ENCODE measurements at regions not wholly inside any gene's neighbourhood (a gene's known extent, or its start where the extent isn't known, plus 50 kb on each side); places are given as distances from the start of the nearest gene placed in this dataset.
A peak's percentile ranks its signal among the peaks of the same experiment; 100 is the strongest.

DNA sequence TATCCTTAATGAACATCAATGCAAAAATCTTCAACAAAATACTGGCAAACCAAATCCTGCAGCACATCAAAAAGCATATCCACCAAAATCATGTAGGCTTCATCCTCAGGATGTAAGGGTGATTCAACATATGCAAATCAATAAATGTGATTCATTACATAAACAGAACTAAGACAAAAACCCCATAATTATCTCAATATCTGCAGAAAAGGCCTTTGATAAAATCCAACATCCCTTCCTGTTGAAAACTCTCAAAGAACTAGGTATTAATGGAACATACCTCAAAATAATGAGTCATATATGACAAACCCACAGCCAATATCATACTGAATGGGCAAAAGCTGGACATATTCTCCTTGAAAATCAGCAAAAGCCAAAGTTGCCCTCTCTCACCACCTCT lies 54.6 kb upstream of the DEPDC1 start:
- intact Hi-C loops (cut with DNase I), result no loop called here
- no peak for DNase-seq (ENCODE audit: missing footprints)
- ATAC-seq, result no peak

DNA sequence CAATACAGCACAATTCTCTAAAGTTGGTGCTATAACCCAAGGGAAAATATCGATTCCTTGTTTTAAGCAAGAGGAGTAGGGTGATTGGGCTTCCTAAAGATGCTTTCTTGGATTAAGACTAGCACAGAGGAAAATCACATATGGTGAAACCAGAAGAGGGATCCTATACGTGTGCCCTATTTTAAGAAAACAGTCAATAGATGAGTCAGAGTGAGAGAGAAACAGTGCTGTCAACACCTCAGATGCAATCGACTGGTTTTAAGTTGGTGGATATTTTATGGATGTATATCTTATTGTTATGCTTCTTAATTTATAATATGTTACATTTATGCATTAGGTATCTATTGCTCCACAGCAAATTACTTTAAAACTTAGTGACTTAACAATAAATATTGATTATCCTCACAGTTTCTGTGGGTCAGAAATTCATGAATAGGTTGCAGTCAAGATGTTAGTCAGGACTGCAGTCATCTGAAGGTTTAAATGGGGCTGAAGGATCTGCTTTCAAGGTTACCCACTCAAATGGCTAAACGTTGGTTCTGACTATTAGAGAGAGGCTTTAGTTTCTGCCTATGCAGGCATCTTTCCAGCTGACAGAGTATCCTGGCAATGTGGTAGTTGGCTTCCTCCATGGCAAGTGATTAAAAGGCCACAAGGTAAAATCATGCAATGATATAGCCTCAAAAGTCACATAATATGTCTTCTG lies 61.6 kb upstream of the DEPDC1 start:
- intact Hi-C loops (cut with DNase I), result no loop called here
- DNase-seq (ENCODE audit: missing footprints) (no peak), ATAC-seq (no peak)

DNA sequence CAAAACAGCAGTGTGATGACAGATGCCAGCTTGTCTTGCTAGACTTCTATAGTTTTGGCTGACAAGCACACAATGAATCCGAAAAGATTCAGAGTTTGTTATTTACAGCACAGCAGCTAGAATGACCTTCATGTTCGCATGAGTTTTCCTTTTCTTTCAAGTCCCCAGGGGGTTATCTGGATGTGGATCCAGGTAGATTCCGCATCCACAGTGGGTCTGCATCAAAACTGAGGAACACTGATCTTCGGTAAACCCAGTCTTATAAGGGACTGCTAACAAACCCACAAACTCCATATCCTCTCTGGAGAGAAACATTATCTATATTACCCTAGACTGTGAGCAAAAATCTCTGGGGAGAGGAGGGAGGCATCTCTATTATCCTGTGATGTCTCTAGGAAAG lies 69.0 kb upstream of the DEPDC1 start:
- ATAC-seq (no peak), DNase-seq (ENCODE audit: missing footprints) (no peak)
- intact Hi-C loops (cut with DNase I), result no loop called here

DNA sequence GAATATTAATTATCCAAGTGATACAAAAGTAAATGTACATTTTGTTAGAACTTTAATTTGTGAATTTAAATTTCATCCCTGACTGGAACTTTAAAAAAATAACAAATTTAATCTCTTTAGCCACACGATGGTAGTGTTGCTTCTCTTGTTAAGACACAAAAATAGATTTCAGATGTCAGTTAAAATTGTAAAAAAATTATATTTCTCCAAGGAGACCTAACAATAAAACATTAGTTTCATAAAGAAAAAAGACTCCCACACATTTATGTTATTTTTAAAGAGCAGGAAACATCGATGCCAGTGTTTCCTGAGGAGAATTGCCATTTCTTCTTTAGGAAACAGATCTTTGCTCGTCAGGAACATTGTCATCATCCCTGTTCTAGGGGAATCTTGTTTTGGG lies 74.0 kb upstream of the DEPDC1 start:
- DNase-seq (ENCODE audit: missing footprints) (no peak), ATAC-seq (no peak)
- intact Hi-C loops (cut with DNase I), result loop anchor here (5.0 kb wide), 1 partner anchor 1166 kb away; no protein-coding TSS in a partner anchor

DNA sequence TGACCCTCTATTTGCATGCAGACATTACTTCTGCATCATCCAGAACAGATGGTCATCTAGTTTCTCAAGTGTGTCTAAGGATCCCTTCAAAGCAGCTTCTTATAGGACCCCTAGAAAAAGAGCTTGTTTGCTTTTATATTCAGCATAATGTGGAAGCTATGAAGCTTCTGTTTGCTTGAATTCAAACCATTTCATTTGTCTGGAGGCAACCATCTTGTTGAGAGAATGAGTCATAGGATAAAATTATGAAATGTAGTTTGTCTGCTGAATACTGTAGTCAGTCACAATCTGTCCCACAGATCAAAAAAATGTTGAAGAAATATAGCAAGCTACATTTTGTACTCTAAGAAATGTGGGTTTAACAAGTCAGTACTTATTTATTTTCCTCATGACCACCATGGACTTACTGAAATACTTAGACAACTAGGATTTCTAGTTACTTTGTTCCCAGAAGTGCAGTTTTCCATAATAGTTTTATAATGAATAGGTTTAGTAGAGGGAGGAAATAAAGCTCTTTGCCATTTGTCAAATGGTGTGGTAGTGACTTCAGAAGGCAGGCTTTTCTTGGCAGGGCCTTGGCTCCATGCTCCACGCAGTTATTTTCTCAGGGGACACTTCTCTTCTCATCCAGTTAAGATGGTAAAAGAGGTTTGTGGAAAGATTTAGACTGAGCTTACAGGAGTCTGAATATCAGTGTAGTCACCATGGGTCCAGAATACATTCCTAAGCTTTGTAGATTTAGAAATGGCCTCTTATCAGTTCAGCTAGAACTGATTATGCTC lies 74.8 kb upstream of the DEPDC1 start:
- intact Hi-C loops (cut with DNase I), result loop anchor here (5.0 kb wide), 1 partner anchor 1166 kb away; no protein-coding TSS in a partner anchor
- ATAC-seq (no peak), DNase-seq (ENCODE audit: missing footprints) (no peak)

DNA sequence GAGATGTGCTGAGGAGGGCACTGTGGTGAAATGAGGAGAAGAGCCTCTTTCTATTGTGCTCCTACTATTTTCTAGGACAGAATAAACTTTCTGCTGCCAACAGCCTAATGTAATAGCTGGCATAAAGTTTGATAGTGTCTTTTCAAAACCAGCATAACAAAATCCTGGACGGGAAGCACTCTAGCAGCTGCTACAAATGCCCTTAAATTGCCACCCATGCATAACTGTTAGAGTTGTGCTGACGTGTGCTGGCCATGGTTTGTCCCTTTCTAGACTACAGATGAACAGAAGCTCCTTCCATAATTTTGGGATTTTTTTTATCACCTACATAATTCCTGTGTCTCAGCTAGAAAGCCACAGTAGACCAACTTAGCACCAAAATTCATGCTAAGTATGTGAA lies 88.5 kb upstream of the DEPDC1 start:
- ATAC-seq (no peak), DNase-seq (ENCODE audit: missing footprints) (no peak)
- intact Hi-C loops (cut with DNase I), result no loop called here

DNA sequence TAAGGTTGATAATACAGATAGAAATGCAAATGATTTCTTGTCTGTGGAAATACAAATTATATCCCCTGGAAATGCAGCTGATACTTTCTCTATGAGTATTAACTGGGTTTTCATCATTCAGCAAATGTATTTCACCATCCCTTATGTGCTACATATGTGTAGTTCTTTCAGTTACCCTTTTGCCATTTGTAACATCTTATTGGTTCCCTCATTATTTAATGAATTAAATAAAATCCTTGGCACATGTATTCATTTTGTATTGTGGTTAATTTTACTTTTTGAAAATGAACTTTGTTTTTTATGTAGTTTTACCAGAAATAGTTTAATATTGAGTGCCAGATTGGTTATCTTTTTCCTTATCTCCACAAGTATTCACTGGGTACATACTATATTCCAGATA lies 89.9 kb upstream of the DEPDC1 start:
- no peak for ATAC-seq
- no peak for DNase-seq (ENCODE audit: missing footprints)
- intact Hi-C loops (cut with DNase I), result no loop called here

DNA sequence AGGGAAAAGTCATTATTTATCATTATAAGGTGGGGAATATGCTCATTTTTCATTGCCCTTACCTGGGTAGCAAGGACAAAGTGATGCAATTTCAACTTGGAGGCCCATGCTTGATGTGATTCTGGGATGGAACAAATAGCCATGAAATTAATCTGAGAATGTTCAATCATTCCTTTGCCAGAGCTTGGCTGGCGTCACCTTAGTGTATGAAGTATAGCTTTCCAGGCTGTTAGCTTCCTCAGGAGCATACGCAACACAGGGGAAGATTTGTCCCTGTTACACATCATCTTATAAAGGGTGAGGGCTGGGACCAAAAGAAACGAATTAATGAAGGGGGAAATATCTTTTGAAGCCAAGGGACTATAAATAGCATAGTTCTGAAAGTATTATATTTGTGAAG lies 91.4 kb upstream of the DEPDC1 start:
- DNase-seq (ENCODE audit: missing footprints), result no peak
- intact Hi-C loops (cut with DNase I), result no loop called here
- no peak for ATAC-seq

DNA sequence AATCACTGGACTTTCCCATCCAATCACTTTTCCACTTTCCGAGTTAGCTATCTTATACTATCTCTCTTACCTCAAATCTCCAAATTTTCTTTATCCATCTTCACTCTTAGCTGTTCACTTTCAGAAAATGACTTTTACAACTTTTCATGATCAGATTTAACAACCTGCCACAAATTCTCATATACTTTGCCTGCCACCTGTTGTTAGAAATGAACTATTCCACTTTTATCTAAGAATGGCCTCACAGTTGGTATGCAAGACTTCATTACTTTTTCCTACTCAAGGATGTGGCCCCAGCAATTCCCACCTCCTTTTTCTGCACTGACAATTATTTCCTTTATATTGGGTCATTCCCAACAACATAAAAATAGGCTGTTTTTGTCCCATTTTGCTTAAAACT lies 93.6 kb upstream of the DEPDC1 start:
- no peak for ATAC-seq
- intact Hi-C loops (cut with DNase I), result no loop called here
- DNase-seq (ENCODE audit: missing footprints), result no peak

DNA sequence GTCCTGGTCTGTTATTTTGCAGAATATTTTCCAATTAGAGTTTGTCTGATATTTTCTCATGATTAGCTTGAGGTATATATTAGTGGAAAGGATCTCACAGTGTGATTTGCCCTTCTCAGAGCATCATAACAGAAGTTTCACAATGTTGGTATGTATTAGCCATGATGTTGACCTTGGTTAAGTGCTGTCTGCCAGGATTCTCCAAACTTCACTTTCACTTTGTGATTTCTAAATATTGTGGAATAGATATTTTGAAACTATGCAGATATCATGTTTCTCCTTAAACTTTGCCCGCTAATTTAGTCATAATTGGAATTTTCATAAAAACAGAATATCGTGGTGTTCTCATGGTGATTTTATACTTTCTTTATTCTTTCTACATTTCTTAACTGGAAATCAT lies 98.0 kb upstream of the DEPDC1 start:
- ATAC-seq (no peak), DNase-seq (ENCODE audit: missing footprints) (no peak)
- intact Hi-C loops (cut with DNase I), result no loop called here

DNA sequence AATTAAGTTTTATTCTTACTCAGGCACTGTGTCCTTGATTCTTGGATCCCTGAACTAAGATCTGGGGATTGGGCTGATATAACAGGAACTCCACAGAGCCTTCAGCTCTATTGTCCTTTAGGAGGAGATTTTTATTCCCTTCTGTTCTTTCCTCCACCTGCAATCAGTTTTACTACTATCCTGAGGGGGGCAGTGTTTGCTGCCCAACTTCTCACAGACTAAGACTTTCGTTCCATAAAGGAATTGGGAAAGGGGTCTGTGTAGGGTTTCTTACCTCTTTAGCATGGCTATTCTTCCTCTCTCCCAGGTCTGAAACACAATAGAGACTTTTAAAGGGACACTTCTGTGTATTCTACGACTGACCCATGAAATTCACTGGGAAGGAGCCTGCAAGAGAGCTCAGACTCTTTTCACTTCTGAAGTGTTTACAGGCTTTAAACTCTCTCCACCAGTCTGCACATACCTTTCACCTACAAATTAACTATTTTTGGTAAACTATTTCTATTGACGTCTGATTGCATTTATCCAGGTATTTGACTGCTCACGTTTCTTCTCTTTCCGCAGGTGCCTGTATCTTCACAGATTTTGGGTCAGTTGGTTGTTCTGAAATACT lies 103.3 kb upstream of the DEPDC1 start:
- DNase-seq (ENCODE audit: missing footprints), result no peak
- ATAC-seq, result no peak
- intact Hi-C loops (cut with DNase I), result no loop called here

DNA sequence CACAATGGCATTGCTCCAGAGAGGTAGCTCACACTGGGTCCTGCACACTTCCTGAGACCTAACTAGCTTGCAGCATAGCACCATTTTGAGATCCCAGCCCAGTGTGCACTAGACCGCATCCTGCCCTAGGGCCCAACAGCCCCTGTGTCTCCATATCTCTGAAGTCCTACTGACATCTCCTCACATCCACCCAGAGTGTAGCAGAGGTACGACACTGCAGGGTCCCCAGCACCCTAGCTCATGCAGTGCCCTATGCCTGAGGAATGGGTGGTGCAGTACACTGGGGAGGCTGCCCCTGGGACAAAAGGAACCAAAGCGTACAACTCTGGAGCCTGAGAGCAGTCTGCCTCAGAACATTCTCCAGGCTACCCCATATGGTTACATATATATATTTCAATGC lies 111.4 kb upstream of the DEPDC1 start:
- ATAC-seq, result no peak

DNA sequence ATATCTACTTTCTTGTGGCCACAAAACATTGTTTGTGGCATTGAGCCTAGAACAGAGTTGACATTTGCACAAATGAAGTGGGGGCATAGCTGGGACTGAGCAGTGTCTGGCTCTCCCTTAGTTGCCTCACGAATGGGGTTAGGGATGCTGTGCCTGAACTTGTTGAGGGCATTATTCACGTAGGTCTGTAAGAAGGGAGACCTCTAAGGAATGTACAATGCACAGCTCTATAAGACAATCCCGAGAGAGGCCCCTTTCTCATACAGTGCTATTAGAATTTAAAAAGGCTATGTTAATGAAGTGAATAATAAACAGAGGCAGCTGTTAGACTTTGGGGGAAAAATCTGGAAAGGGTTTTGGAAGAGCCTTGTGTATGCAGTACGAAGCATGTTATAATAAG lies 118.4 kb upstream of the DEPDC1 start:
- DNase-seq (ENCODE audit: missing footprints) (no peak), ATAC-seq (no peak)
- intact Hi-C loops (cut with DNase I), result no loop called here

More for the DNA sequence above, 111.4 kb upstream of the DEPDC1 start:
- no peak for DNase-seq (ENCODE audit: missing footprints)
- intact Hi-C loops (cut with DNase I), result no loop called here

DNA sequence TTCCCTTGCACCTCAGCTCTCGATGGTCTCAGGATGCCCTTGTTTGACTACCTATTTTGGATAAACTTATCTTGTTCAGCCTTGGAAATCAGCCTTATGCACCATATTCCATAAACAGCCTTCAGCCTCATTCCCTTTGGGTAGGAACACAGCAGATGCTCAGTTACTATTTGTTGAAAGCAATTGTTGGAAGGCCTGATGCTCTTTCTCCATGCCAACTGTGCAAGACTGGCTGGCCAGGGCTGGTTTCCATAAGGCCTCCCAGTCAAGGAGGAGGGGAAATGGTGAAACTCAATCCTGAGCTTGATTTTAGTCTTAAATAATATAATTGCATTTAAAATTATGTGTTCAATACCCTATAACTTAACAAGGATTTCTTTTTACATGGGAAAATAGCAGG lies 121.1 kb upstream of the DEPDC1 start:
- ATAC-seq, result no peak
- DNase-seq (ENCODE audit: missing footprints), result no peak

DNA sequence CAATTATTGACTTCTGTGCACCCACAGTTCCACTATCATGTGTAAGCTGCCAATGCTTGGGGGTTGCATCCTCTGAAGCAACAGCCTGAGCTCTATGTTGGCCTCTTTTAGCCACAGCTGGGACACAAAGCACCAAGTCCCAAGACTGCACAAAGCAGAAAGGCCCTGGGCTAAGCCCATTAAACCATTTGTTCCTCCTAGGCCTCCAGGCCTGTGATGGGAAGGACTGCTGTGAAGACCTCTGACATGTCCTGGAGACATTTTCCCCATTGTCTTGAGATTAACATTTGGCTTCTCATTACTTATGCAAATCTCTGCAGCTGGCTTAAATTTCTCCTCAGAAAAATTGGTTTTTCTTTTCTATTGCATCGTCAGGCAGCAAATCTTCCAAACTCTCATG lies 123.7 kb upstream of the DEPDC1 start:
- DNase-seq (ENCODE audit: missing footprints), result no peak
- no peak for ATAC-seq
- intact Hi-C loops (cut with DNase I), result loop anchor here (5.0 kb wide), 1 partner anchor 102 kb away; no protein-coding TSS in a partner anchor

More for the DNA sequence above, 121.1 kb upstream of the DEPDC1 start:
- intact Hi-C loops (cut with DNase I), result no loop called here

DNA sequence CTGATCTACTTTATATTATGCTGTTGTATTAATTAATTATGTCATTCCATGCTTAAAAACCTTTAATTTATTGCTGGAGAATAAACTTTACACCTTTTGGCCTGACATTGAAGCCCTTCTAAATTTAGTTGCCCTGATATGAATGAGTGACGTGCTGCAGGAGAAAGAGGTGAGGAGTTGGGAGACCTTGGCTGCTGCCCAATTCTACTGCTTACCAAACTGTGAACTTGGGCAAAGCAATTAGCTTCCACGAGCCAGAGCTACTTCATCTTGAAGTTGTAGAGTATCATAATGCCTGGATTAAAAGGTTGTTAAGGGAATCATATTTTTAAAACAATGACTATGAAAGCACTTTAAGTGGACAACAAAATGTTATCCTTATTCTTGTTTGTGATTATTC lies 126.8 kb upstream of the DEPDC1 start:
- DNase-seq (ENCODE audit: missing footprints) (peak; percentile 55), ATAC-seq (peak; percentile 92)
- intact Hi-C loops (cut with DNase I), result loop anchor here (5.0 kb wide), 1 partner anchor 99 kb away; no protein-coding TSS in a partner anchor

DNA sequence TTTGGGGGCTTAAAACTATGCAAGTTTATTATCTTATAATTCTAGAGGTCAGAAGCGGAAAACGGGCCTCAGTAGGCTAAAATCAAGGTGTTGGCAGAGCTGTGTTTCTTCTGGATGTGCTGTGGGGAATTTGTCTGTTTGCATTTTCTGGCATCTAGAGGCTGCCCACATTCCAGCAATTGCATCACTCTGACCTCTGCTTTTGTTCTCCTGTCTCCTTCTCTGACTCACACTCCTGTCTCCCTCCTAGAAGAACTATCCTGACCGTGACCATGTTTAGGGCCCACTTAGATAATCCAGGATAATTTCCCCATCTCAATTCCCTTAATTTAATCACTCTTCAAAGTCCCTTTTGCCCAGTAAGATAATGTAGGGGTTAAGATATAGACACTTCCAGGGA lies 127.4 kb upstream of the DEPDC1 start:
- intact Hi-C loops (cut with DNase I), result loop anchor here (5.0 kb wide), 1 partner anchor 98 kb away; no protein-coding TSS in a partner anchor
- ATAC-seq, result peak; percentile 82
- no peak for DNase-seq (ENCODE audit: missing footprints)

DNA sequence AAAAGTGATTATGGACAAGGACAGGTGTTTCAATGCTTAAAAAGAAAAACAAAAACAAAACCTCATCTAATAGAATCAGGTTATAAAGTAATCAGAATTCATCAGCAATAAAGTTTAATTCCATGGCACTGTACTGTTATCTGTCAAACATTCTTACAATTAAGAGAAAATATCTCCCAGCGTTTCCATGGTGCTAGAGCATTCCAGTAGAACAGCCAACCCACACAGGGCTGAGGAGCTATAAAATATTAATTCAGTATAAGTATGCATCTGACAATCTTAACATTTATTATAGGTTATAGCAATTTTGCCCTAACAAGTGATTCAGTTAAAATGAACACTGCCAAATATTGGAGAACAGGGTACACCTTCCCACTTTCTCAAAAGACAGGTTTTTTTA lies 128.7 kb upstream of the DEPDC1 start:
- intact Hi-C loops (cut with DNase I), result no loop called here
- DNase-seq (ENCODE audit: missing footprints) (no peak), ATAC-seq (no peak)

DNA sequence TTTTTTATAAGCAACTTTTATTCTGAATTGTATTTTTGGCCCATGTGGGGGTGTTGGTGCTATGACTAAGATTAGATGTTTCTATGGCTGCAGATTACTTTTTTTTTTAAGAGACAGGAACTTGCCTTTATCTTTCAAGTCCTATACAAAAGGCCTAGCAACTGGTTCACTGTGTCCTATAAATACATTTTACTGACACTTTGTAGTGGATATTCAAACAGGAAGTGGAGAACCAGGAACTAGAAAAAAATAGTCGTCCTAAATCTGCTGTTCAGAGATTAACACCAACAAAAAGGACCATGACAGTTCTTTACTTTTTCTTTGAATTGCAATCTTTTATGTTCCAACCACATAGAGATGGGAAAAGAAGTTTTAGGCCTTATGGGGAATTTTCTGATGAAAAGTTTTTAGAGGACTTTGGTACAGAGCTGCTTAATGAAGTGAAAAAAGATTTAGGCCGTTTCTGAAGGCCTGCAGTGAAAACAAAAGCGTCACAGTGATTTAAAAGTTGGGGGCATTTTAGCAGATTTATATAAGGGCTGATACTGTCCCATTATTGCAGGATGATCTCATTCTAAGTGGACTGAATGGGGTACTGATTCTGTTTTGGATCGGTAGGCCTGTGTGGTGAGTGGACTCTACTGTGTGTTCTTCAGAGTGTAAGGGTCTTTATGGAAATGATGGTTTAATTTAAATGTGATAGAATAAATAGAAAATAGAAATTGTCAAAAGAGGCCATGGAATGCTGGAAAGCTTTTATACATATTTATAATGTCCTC lies 136.4 kb upstream of the DEPDC1 start:
- DNase-seq (ENCODE audit: missing footprints) (no peak), ATAC-seq (no peak)
- intact Hi-C loops (cut with DNase I), result no loop called here

Data from Right ventricle myocardium inferior (tissue), 1 donor.